Naive thymus-derived CD4-positive, alpha-beta T cell (primary cell): ENCODE measurements at regions not wholly inside any gene's neighbourhood (a gene's known extent, or its start where the extent isn't known, plus 50 kb on each side); places are given as distances from the start of the nearest gene placed in this dataset.

Experiments
- ATAC-seq: fragments of 150-1000 bp; cut with Tn5 transposase; 2 replicates; pipeline ENCODE4 v1.10.0; 2021; ENCODE audit warnings: mild to moderate bottlenecking, moderate library complexity
- CTCF ChIA-PET: fragments of 350-600 bp; sonication (Branson Sonifier 250); formaldehyde crosslinking; loops from one replicate; lab custom pipeline; 2021; ENCODE audit warnings: antibody characterized with exemption; lab: Charles Lee
- POLR2A ChIA-PET: fragments of 350-600 bp; sonication (Branson Sonifier 250); formaldehyde crosslinking; loops from one replicate; lab custom pipeline; 2021; ENCODE audit warnings: antibody characterized with exemption, inconsistent platforms; lab: Charles Lee
- DNase-seq, 9 donors: peaks; one replicate each; pipeline versions ENCODE4 v3.0.0 to v3.0.0-alpha.2; 2020 to 2022; ENCODE audit warnings: mixed read lengths in 1 of 9
- H3K27ac ChIP-seq: one replicate; pipeline ENCODE4 v1.7.0; 2013; ENCODE audit warnings: mild to moderate bottlenecking, low read depth, low read length, moderate library complexity
- H3K27me3 ChIP-seq, 2 donors: one replicate each; pipeline ENCODE4 v1.7.0; 2013; ENCODE audit warnings: low read length in 2 of 2, mild to moderate bottlenecking in 2 of 2, moderate library complexity in 2 of 2; ENCODE audit not compliant: control insufficient read depth in 2 of 2, insufficient read depth in 2 of 2
- H3K36me3 ChIP-seq, 3 experiments: 1 replicate in 2 of 3; 2 replicates in 1 of 3; pipeline ENCODE4 v1.7.0; 2013; ENCODE audit warnings: low read length in 3 of 3, mild to moderate bottlenecking in 3 of 3, moderate library complexity in 1 of 3; ENCODE audit not compliant: insufficient read depth in 3 of 3, control insufficient read depth in 2 of 3
- H3K4me1 ChIP-seq, 2 donors: one replicate each; pipeline ENCODE4 v1.7.0; 2013; ENCODE audit warnings: low read length in 2 of 2, mild to moderate bottlenecking in 2 of 2, moderate library complexity in 1 of 2; ENCODE audit not compliant: control insufficient read depth in 2 of 2, insufficient read depth in 2 of 2
- H3K4me3 ChIP-seq: 2 replicates; pipeline ENCODE4 v1.7.0; 2013; ENCODE audit warnings: mild to moderate bottlenecking, low read length
- H3K9me3 ChIP-seq, 3 experiments: 1 replicate in 2 of 3; 2 replicates in 1 of 3; pipeline ENCODE4 v1.7.0; 2013; ENCODE audit warnings: low read length in 3 of 3; ENCODE audit not compliant: control insufficient read depth in 2 of 3
- H3K27ac Mint-ChIP-seq, 9 donors: one replicate each; pipeline ENCODE4 v1.8.0; 2020 to 2022; ENCODE audit warnings: mixed read lengths in 9 of 9, mild to moderate bottlenecking in 8 of 9, moderate library complexity in 5 of 9, inconsistent platforms in 2 of 9
- H3K27me3 Mint-ChIP-seq, 5 donors: one replicate each; pipeline ENCODE4 v1.8.0; 2021 to 2022; ENCODE audit warnings: mixed read lengths in 5 of 5, mild to moderate bottlenecking in 1 of 5
- H3K36me3 Mint-ChIP-seq, 5 donors: one replicate each; pipeline ENCODE4 v1.8.0; 2020 to 2022; ENCODE audit warnings: mixed read lengths in 5 of 5, mild to moderate bottlenecking in 3 of 5, inconsistent platforms in 1 of 5
- H3K4me1 Mint-ChIP-seq, 7 donors: one replicate each; pipeline ENCODE4 v1.8.0; 2020 to 2022; ENCODE audit warnings: mixed read lengths in 7 of 7, mild to moderate bottlenecking in 3 of 7, inconsistent platforms in 1 of 7
- H3K4me3 Mint-ChIP-seq, 10 donors: one replicate each; pipeline ENCODE4 v1.8.0; 2020 to 2022; ENCODE audit warnings: mild to moderate bottlenecking in 10 of 10, mixed read lengths in 10 of 10, moderate library complexity in 6 of 10, inconsistent platforms in 2 of 10
- H3K9me3 Mint-ChIP-seq, 11 donors: one replicate each; pipeline ENCODE4 v1.8.0; 2020 to 2022; ENCODE audit warnings: mixed read lengths in 11 of 11, mild to moderate bottlenecking in 4 of 11, inconsistent platforms in 1 of 11, moderate library complexity in 1 of 11
- intact Hi-C, 2 donors: fragments of 100-400 bp; cut with micrococcal nuclease; formaldehyde crosslinking; loops; one replicate each; pipeline ENCODE4 v1.15.1; 2023

- no peaks in the 10 kb centered on the region for H3K9me3 ChIP-seq
- intact Hi-C loops: no loop called here
- no peaks in the 10 kb centered on the region for H3K36me3 ChIP-seq
- H3K4me3 ChIP-seq: no peak overlapping the region
- H3K27me3 Mint-ChIP-seq: peaks cover 0 to 5% (median 4%) of the 10 kb centered on the region in 5 donors
- H3K4me1 Mint-ChIP-seq: peaks cover 0 to 6% (median 0%) of the 10 kb centered on the region in 7 donors
- POLR2A ChIA-PET: no interaction called here
- CTCF ChIA-PET: no interaction called here
- H3K36me3 Mint-ChIP-seq: no peaks in the 10 kb centered on the region
- DNase-seq (no peak), ATAC-seq (no peak)
- H3K9me3 Mint-ChIP-seq: peaks cover 0 to 2% (median 0%) of the 10 kb centered on the region in 11 donors
- no peaks in the 10 kb centered on the region for H3K27me3 ChIP-seq
- H3K4me3 Mint-ChIP-seq: no peak overlapping the region
- no peak overlapping the region for H3K27ac ChIP-seq
- H3K27ac Mint-ChIP-seq: no peak overlapping the region
- no peaks in the 10 kb centered on the region for H3K4me1 ChIP-seq
Measured at GRCh38 chr10:124176349-124177179, 83.2 kb upstream of the CHST15 start.

- no peak overlapping the region for H3K27ac Mint-ChIP-seq
- intact Hi-C loops: no loop called here
- no peak for DNase-seq
- H3K4me1 Mint-ChIP-seq: peaks cover 0 to 5% (median 0%) of the 10 kb centered on the region in 7 donors
- H3K36me3 ChIP-seq: no peaks in the 10 kb centered on the region
- peak overlapping the region in 1 of 10 donors; percentile 27 for H3K4me3 Mint-ChIP-seq
- H3K27ac ChIP-seq: no peak overlapping the region
- peaks cover 0 to 2% (median 0%) of the 10 kb centered on the region in 11 donors for H3K9me3 Mint-ChIP-seq
- ATAC-seq: no peak
- no peak overlapping the region for H3K4me3 ChIP-seq
- H3K27me3 ChIP-seq: no peaks in the 10 kb centered on the region
- peaks cover 0 to 5% (median 4%) of the 10 kb centered on the region in 5 donors for H3K27me3 Mint-ChIP-seq
- H3K36me3 Mint-ChIP-seq: no peaks in the 10 kb centered on the region
- H3K4me1 ChIP-seq: no peaks in the 10 kb centered on the region
- H3K9me3 ChIP-seq: no peaks in the 10 kb centered on the region
- ChIA-PET POLR2A (no interaction called here), CTCF (no interaction called here)
Measured at GRCh38 chr10:124175701-124176348, 82.4 kb upstream of the CHST15 start.

GRCh38 chr10:124174673-124175645, 81.6 kb upstream of the CHST15 start:
- CTCF ChIA-PET: no interaction called here
- DNase-seq: no peak

GRCh38 chr10:124174071-124174566, 80.7 kb upstream of the CHST15 start:
- ATAC-seq (no peak), DNase-seq (no peak)
- Mint-ChIP-seq H3K4me3 (no peak overlapping the region), H3K27ac (no peak overlapping the region), H3K36me3 (no peaks in the 10 kb centered on the region), H3K4me1 (peaks cover 0 to 5% (median 0%) of the 10 kb centered on the region in 7 donors), H3K9me3 (peaks cover 0 to 2% (median 0%) of the 10 kb centered on the region in 11 donors), H3K27me3 (peaks cover 0 to 5% (median 4%) of the 10 kb centered on the region in 5 donors)
- Histone ChIP-seq H3K36me3 (no peaks in the 10 kb centered on the region), H3K9me3 (no peaks in the 10 kb centered on the region), H3K27me3 (no peaks in the 10 kb centered on the region), H3K4me1 (no peaks in the 10 kb centered on the region), H3K4me3 (no peak overlapping the region), H3K27ac (no peak overlapping the region)
- POLR2A ChIA-PET: no interaction called here
- intact Hi-C loops: no loop called here
- CTCF ChIA-PET: no interaction called here

More at GRCh38 chr10:124174673-124175645, 81.6 kb upstream of the CHST15 start:
- H3K9me3 ChIP-seq: no peaks in the 10 kb centered on the region
- no peaks in the 10 kb centered on the region for H3K36me3 ChIP-seq
- no peak overlapping the region for H3K27ac ChIP-seq
- no peaks in the 10 kb centered on the region for H3K27me3 ChIP-seq
- H3K4me3 ChIP-seq: no peak overlapping the region
- intact Hi-C loops: no loop called here
- POLR2A ChIA-PET: no interaction called here
- H3K4me1 ChIP-seq: no peaks in the 10 kb centered on the region
- no peak overlapping the region for H3K27ac Mint-ChIP-seq
- no peak overlapping the region for H3K4me3 Mint-ChIP-seq
- ATAC-seq: no peak
- H3K27me3 Mint-ChIP-seq: peaks cover 0 to 5% (median 4%) of the 10 kb centered on the region in 5 donors
- peaks cover 0 to 2% (median 0%) of the 10 kb centered on the region in 11 donors for H3K9me3 Mint-ChIP-seq
- peaks cover 0 to 5% (median 0%) of the 10 kb centered on the region in 7 donors for H3K4me1 Mint-ChIP-seq
- no peaks in the 10 kb centered on the region for H3K36me3 Mint-ChIP-seq

GRCh38 chr10:124173298-124173900, 80.0 kb upstream of the CHST15 start:
- ATAC-seq: no peak
- H3K4me1 Mint-ChIP-seq: peaks cover 0 to 5% (median 0%) of the 10 kb centered on the region in 7 donors
- no peak overlapping the region for H3K27ac ChIP-seq
- peaks cover 0 to 2% (median 0%) of the 10 kb centered on the region in 11 donors for H3K9me3 Mint-ChIP-seq
- H3K36me3 ChIP-seq: no peaks in the 10 kb centered on the region
- POLR2A ChIA-PET: no interaction called here
- H3K27me3 ChIP-seq: no peaks in the 10 kb centered on the region
- no peaks in the 10 kb centered on the region for H3K36me3 Mint-ChIP-seq
- peaks cover 0 to 5% (median 4%) of the 10 kb centered on the region in 5 donors for H3K27me3 Mint-ChIP-seq
- intact Hi-C loops: no loop called here
- no peak for DNase-seq
- no peaks in the 10 kb centered on the region for H3K4me1 ChIP-seq
- H3K4me3 Mint-ChIP-seq: no peak overlapping the region
- no peak overlapping the region for H3K27ac Mint-ChIP-seq
- no peaks in the 10 kb centered on the region for H3K9me3 ChIP-seq
- no peak overlapping the region for H3K4me3 ChIP-seq
- CTCF ChIA-PET: no interaction called here
